ENCODE measurements at regions not wholly inside any gene's neighbourhood (a gene's known extent, or its start where the extent isn't known, plus 50 kb on each side); places are given as distances from the start of the nearest gene placed in this dataset.

GRCh38 chr2:60273836-60274235 is 279.6 kb downstream of the BCL11A start:
- TF ChIP-seq ZNF565 (CRISPR knock-in tag; conservative IDR thresholded peaks at IDR 0.05; ENCODE audit: low read depth) (no peak), TOX (CRISPR knock-in tag; IDR thresholded peaks at IDR 0.05; ENCODE audit: borderline replicate concordance) (no peak), ARNTL (CRISPR knock-in tag; IDR thresholded peaks at IDR 0.05; ENCODE audit: borderline replicate concordance, low read depth) (no peak), CSDC2 (CRISPR knock-in tag; IDR thresholded peaks at IDR 0.05) (no peak), ESRRG (CRISPR knock-in tag; IDR thresholded peaks at IDR 0.05) (no peak), RARB (CRISPR knock-in tag; IDR thresholded peaks at IDR 0.05) (no peak), OSR1 (CRISPR knock-in tag; IDR thresholded peaks at IDR 0.05) (no peak), ZFP3 (CRISPR knock-in tag; IDR thresholded peaks at IDR 0.05) (no peak), SNAI2 (CRISPR knock-in tag; IDR thresholded peaks at IDR 0.05) (no peak), CSRNP3 (CRISPR knock-in tag; IDR thresholded peaks at IDR 0.05) (no peak), ZFP30 (CRISPR knock-in tag; IDR thresholded peaks at IDR 0.05) (no peak), GLIS3 (CRISPR knock-in tag; IDR thresholded peaks at IDR 0.05) (no peak)
- TF ChIP-seq, protein P1, sequence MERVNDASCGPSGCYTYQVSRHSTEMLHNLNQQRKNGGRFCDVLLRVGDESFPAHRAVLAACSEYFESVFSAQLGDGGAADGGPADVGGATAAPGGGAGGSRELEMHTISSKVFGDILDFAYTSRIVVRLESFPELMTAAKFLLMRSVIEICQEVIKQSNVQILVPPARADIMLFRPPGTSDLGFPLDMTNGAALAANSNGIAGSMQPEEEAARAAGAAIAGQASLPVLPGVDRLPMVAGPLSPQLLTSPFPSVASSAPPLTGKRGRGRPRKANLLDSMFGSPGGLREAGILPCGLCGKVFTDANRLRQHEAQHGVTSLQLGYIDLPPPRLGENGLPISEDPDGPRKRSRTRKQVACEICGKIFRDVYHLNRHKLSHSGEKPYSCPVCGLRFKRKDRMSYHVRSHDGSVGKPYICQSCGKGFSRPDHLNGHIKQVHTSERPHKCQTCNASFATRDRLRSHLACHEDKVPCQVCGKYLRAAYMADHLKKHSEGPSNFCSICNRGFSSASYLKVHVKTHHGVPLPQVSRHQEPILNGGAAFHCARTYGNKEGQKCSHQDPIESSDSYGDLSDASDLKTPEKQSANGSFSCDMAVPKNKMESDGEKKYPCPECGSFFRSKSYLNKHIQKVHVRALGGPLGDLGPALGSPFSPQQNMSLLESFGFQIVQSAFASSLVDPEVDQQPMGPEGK (CRISPR knock-in tag; IDR thresholded peaks at IDR 0.05; ENCODE audit: borderline replicate concordance): no peak
- TF ChIP-seq, protein P2, sequence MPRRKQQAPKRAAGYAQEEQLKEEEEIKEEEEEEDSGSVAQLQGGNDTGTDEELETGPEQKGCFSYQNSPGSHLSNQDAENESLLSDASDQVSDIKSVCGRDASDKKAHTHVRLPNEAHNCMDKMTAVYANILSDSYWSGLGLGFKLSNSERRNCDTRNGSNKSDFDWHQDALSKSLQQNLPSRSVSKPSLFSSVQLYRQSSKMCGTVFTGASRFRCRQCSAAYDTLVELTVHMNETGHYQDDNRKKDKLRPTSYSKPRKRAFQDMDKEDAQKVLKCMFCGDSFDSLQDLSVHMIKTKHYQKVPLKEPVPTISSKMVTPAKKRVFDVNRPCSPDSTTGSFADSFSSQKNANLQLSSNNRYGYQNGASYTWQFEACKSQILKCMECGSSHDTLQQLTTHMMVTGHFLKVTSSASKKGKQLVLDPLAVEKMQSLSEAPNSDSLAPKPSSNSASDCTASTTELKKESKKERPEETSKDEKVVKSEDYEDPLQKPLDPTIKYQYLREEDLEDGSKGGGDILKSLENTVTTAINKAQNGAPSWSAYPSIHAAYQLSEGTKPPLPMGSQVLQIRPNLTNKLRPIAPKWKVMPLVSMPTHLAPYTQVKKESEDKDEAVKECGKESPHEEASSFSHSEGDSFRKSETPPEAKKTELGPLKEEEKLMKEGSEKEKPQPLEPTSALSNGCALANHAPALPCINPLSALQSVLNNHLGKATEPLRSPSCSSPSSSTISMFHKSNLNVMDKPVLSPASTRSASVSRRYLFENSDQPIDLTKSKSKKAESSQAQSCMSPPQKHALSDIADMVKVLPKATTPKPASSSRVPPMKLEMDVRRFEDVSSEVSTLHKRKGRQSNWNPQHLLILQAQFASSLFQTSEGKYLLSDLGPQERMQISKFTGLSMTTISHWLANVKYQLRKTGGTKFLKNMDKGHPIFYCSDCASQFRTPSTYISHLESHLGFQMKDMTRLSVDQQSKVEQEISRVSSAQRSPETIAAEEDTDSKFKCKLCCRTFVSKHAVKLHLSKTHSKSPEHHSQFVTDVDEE (CRISPR knock-in tag; IDR thresholded peaks at IDR 0.05): no peak
